ENCODE measurements at regions not wholly inside any gene's neighbourhood (a gene's known extent, or its start where the extent isn't known, plus 50 kb on each side); places are given as distances from the start of the nearest gene placed in this dataset.

DNA sequence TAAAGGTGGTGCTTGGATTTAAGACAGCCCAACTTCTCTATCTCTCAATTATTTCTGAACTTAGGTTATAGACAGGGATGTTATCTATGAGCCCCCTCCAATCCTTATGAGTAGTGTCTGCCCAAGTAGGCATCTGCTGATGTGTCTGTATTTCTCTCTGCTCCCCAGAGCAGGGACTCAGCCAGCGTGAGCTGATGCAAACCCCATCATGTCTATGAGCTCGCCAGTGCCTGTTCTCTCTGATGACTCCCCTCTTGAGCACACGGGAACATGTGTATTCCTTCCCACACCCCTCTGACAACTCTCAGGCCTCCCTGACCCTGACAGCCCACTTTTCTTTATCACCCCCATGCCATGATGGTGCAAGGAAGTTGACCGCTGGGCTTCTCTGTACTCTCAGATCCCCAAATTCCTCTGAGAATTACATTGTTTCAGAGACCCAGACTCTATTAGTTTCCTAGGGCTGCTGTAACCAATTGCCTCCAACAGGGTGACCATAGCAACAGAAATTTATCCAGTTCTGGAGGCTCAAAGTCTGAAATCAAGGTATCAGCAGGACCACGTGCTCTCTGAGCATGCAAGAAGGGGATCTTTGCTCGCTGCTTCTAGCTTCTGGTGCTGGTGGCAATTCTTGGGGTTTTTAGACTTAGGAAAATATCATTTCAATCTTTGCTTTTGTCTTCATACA is 73.5 kb upstream of the ST8SIA2 start:
- TF ChIP-seq FOXP2 (optimal IDR thresholded peaks at IDR 0.05; ENCODE audit: borderline replicate concordance, extremely low read depth, extremely low read length, insufficient read depth), result no peak
- TF ChIP-seq, protein P1, sequence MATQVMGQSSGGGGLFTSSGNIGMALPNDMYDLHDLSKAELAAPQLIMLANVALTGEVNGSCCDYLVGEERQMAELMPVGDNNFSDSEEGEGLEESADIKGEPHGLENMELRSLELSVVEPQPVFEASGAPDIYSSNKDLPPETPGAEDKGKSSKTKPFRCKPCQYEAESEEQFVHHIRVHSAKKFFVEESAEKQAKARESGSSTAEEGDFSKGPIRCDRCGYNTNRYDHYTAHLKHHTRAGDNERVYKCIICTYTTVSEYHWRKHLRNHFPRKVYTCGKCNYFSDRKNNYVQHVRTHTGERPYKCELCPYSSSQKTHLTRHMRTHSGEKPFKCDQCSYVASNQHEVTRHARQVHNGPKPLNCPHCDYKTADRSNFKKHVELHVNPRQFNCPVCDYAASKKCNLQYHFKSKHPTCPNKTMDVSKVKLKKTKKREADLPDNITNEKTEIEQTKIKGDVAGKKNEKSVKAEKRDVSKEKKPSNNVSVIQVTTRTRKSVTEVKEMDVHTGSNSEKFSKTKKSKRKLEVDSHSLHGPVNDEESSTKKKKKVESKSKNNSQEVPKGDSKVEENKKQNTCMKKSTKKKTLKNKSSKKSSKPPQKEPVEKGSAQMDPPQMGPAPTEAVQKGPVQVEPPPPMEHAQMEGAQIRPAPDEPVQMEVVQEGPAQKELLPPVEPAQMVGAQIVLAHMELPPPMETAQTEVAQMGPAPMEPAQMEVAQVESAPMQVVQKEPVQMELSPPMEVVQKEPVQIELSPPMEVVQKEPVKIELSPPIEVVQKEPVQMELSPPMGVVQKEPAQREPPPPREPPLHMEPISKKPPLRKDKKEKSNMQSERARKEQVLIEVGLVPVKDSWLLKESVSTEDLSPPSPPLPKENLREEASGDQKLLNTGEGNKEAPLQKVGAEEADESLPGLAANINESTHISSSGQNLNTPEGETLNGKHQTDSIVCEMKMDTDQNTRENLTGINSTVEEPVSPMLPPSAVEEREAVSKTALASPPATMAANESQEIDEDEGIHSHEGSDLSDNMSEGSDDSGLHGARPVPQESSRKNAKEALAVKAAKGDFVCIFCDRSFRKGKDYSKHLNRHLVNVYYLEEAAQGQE (IDR thresholded peaks at IDR 0.05; ENCODE audit: insufficient read depth in 1 of 2, low read depth in 2 of 2, low read length in 2 of 2), result no peak
- TF ChIP-seq POLR2AphosphoS5 (IDR thresholded peaks at IDR 0.05; ENCODE audit: low read depth, low read length), result no peak
- TF ChIP-seq TAF1 (IDR thresholded peaks at IDR 0.05; ENCODE audit: borderline replicate concordance, insufficient read depth, low read length), result no peak
- no peak for TF ChIP-seq SIN3A (IDR thresholded peaks at IDR 0.05; ENCODE audit: borderline replicate concordance, insufficient read depth, low read length)

Data from PFSK-1 (cell line).